GM18511 (cell line): ENCODE measurements at regions not wholly inside any gene's neighbourhood (a gene's known extent, or its start where the extent isn't known, plus 50 kb on each side); places are given as distances from the start of the nearest gene placed in this dataset.
"Not testable (repeated sequence)": the region's sequence is repeated elsewhere in the genome, so short reads cannot be mapped to it uniquely, and the experiment has no call there.

ENCODE experiments used
- ATAC-seq: cut with Tn5 transposase; IDR thresholded peaks from one replicate; pipeline ENCODE4 v1.9.1; 2021; ENCODE audit warnings: mild to moderate bottlenecking, moderate library complexity; ENCODE audit not compliant: unreplicated experiment

DNA sequence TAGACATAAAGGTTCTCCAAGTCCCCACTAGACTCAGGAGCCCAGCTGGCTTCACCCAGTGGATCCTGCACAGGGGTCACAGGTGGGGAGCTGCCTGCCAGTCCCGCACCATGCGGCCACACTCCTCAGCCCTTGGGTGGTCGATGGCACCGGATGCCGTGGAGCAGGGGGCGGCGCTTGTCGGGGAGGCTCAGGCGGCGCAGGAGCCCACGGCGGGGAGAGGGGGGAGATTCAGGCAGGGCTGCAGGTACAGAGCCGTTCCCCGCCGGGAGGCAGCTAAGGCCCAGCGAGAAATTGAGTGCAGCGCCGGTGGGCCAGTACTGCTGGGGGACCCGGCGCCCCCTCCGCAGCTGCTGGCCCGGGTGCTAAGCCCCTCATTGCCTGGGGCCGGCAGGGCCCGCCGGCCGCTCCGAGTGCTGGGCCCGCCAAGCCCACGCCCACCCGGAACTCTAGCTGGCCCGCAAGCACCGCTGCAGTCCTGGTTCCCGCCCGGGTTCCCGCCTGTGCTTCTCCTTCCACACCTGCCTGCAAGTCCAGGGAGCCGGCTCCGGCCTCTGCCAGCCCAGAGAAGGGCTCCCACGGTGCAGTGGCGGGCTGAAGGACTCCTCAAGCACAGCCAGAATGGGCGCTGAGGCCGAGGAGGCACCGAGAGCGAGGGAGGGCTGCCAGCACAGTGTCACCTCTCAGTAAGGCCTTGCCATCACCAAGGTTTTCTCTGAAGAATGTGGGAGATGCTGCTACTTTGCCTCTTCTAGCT, 58.4 kb upstream of the PPP1R12A start:
- ATAC-seq: no peak

DNA sequence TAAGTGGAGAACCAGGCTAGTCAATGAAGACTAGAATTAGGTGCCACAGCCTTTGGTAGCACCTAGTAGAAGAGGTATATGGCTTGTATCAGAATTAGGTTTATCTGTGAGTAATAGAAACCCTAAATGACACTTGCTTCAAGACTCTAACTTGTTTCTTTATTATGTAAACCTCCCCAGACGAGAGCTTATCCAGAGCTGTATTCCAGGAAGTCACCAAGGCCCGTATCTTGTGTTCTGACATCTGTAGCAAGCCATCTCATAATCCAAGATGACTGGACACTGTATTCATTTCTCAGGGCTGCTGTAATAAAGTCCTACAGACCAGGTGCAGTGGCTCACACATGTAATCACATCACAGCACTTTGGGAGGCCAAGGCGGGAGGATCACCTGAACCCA, 56.7 kb upstream of the PPP1R12A start:
- ATAC-seq: no peak

DNA sequence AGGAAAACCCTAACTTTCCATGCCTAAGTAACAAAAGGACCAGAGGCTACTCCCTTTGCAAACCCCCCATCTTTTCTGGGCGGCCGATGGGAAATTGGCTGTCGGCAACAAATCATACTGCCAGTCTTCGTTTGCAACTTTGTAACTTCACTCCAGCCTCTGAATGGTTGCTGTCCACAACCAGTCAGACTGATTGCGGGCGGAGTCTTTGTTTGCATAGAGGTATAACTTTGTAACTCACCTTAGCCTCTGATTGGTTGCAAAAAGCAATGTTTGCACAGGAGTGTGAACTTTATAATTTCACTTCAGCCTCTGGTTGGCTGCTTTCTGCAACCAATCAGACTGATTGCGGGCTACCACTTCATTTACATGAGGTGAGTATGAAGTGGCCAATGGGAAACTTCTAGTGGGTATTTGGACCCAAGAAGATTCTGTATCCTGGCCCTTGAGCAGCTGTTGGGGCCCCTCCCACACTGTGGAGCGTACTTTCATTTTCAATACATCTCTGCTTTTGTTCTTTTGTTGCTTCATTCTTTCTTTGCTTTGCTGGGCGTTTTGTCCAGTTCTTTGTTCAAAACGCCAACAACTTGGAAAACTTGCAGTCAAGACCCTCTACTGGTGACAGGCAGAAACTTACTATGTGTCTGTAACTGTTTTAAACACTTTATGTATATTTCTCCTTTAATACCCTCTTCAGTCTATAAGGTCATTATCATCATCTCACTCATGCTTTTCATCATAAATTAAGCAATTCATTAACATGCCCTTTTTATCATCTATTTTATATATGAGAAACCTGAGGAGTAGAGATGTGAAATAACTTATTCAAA, 55.8 kb upstream of the PPP1R12A start:
- not testable (repeated sequence) for ATAC-seq

DNA sequence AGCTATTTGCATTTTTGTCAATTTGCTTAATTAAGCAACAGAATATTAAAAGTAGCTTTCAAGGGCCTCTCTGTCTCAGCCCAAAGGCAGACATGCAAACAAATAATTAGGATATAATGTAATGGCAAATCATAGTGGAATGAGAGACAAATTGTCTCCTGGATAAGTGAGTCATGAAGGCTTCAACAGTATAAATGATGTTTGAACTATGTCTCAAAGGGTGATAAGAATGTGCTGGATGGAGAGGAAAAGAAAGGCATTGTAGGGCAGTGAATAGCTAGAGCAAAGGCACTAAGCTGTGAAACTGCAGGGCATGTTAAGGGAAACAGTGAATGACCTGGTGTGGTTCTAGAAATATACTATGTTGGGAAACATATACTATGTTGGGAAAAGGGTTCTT, 53.5 kb upstream of the PPP1R12A start:
- ATAC-seq: no peak

DNA sequence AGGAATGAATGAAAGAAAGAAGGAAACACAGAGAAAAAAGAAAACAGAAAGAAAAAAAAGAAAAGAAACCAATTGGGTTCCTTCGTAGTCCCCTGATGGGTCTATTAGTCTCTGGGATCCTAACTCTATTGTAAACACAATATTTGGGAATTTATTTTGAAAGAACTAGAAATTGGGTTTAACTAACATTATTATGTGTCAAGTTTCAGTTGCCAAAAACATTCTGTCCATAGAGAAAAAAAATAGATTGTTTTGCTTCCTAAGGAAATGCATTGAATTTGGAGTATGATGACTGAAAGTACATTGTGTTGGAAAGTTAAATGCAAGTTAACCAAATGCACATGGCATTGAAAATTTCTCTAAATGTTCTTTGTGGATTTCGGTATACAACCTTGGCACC, 52.8 kb upstream of the PPP1R12A start:
- no peak for ATAC-seq
